Body of pancreas (tissue), 4 donors: ENCODE measurements at regions not wholly inside any gene's neighbourhood (a gene's known extent, or its start where the extent isn't known, plus 50 kb on each side); places are given as distances from the start of the nearest gene placed in this dataset.

ENCODE experiments used
- CTCF ChIP-seq, 7 experiments: fragments of 450-650 bp in 4 of 7; fragments of 200-600 bp in 3 of 7; sonication (generic) in 3 of 7; IDR thresholded peaks; one replicate each; pipeline ENCODE4 v1.5.1; 2016 to 2019; ENCODE audit warnings: antibody characterized with exemption in 7 of 7
- POLR2A ChIP-seq, 3 donors: fragments of 450-650 bp; IDR thresholded peaks; one replicate each; pipeline ENCODE4 v1.6.1; 2016; ENCODE audit warnings: antibody characterized with exemption in 3 of 3, mild to moderate bottlenecking in 2 of 3

GRCh38 chr6:44598679-44599078 lies 211.2 kb downstream of the CDC5L start:
- TF ChIP-seq CTCF (IDR thresholded peaks at IDR 0.05) (no peak), POLR2A (IDR thresholded peaks at IDR 0.05) (no peak)
